NB4 (cell line): ENCODE measurements at regions not wholly inside any gene's neighbourhood (a gene's known extent, or its start where the extent isn't known, plus 50 kb on each side); places are given as distances from the start of the nearest gene placed in this dataset.

Experiments
- POLR2A ChIP-seq: IDR thresholded peaks from 2 replicates; pipeline ENCODE4 v1.6.1; 2011; ENCODE audit warnings: mild to moderate bottlenecking; ENCODE audit not compliant: insufficient read length; ENCODE audit errors: extremely low read depth
- TF ChIP-seq, protein P1 (sequence below): IDR thresholded peaks from one replicate; pipeline ENCODE4 v1.5.1; 2012; ENCODE audit warnings: low read depth, low read length

DNA sequence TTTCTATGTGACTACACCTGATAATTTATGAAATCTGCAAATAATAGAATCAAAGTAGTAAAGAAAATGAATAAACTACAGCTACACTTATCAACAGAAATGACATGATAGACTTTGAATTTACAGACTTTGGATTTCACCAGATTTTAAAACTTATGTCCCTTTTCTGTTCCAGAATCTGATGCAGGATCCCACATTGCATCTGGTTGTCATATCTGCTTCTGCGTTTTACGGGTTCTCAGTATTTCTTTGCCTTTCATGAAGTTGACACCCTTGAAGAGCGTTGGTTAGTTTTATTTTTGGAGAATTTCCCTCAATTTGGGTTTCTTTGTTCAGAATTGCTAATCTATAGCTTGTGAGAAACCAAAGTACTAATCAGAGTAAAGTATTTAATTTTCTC lies 174.9 kb upstream of the ADCY2 start:
- TF ChIP-seq, protein P1, sequence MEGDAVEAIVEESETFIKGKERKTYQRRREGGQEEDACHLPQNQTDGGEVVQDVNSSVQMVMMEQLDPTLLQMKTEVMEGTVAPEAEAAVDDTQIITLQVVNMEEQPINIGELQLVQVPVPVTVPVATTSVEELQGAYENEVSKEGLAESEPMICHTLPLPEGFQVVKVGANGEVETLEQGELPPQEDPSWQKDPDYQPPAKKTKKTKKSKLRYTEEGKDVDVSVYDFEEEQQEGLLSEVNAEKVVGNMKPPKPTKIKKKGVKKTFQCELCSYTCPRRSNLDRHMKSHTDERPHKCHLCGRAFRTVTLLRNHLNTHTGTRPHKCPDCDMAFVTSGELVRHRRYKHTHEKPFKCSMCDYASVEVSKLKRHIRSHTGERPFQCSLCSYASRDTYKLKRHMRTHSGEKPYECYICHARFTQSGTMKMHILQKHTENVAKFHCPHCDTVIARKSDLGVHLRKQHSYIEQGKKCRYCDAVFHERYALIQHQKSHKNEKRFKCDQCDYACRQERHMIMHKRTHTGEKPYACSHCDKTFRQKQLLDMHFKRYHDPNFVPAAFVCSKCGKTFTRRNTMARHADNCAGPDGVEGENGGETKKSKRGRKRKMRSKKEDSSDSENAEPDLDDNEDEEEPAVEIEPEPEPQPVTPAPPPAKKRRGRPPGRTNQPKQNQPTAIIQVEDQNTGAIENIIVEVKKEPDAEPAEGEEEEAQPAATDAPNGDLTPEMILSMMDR: no peak
- no peak for TF ChIP-seq POLR2A
